ENCODE measurements at regions not wholly inside any gene's neighbourhood (a gene's known extent, or its start where the extent isn't known, plus 50 kb on each side); places are given as distances from the start of the nearest gene placed in this dataset.

DNA sequence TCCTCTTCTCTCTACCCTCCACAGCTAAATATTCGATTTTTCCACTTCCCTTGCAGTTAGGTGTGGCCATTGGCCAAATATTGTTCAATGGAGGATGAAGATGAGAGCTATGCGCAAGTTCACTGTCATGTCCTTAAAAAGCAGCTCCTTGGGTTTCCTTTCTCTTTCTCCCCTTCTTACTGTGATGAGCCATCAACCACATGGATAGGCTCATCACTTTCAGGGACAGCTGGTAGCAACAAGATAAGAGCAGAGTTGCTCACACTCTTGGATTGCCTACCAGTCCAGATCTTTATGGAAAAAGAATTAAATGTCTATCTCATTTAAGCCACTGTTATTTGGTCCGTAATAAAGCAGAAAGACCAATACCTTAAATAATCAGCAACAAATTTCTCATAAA is 377.0 kb downstream of the DDX10 start:
- Histone ChIP-seq H3K4me3 (no peak overlapping the region), H3K9me3 (no peaks in the 10 kb centered on the region), H3K36me3 (ENCODE audit: low read depth) (no peaks in the 10 kb centered on the region), H3K4me1 (ENCODE audit: low read depth) (no peaks in the 10 kb centered on the region)
- TF ChIP-seq, protein P1, sequence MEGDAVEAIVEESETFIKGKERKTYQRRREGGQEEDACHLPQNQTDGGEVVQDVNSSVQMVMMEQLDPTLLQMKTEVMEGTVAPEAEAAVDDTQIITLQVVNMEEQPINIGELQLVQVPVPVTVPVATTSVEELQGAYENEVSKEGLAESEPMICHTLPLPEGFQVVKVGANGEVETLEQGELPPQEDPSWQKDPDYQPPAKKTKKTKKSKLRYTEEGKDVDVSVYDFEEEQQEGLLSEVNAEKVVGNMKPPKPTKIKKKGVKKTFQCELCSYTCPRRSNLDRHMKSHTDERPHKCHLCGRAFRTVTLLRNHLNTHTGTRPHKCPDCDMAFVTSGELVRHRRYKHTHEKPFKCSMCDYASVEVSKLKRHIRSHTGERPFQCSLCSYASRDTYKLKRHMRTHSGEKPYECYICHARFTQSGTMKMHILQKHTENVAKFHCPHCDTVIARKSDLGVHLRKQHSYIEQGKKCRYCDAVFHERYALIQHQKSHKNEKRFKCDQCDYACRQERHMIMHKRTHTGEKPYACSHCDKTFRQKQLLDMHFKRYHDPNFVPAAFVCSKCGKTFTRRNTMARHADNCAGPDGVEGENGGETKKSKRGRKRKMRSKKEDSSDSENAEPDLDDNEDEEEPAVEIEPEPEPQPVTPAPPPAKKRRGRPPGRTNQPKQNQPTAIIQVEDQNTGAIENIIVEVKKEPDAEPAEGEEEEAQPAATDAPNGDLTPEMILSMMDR (IDR thresholded peaks at IDR 0.05) = no peak
- no peak for ATAC-seq
- no peak for DNase-seq
- intact Hi-C loops (cut with DNase I, micrococcal nuclease) = no loop called here

DNA sequence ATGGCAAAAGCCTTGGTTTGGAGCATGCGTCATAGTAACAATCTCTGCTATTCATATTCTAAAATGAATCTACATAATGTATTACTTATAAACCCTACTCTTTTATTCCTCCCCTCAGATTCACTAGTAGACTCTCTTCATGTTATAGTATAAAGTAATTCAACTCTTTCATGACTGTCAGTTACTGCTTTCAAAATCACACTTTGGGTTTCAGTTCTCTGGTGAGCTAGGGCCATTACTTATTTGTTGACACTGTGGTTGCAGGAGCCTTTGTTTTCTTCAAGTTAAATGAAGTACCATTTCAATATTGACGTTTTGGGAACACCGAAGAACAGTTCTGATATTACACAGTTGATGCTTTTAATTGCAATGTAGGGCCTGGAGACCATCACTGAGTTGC is 378.4 kb downstream of the DDX10 start:
- intact Hi-C loops (cut with DNase I, micrococcal nuclease) = no loop called here
- TF ChIP-seq, protein P1 (IDR thresholded peaks at IDR 0.05) = no peak

DNA sequence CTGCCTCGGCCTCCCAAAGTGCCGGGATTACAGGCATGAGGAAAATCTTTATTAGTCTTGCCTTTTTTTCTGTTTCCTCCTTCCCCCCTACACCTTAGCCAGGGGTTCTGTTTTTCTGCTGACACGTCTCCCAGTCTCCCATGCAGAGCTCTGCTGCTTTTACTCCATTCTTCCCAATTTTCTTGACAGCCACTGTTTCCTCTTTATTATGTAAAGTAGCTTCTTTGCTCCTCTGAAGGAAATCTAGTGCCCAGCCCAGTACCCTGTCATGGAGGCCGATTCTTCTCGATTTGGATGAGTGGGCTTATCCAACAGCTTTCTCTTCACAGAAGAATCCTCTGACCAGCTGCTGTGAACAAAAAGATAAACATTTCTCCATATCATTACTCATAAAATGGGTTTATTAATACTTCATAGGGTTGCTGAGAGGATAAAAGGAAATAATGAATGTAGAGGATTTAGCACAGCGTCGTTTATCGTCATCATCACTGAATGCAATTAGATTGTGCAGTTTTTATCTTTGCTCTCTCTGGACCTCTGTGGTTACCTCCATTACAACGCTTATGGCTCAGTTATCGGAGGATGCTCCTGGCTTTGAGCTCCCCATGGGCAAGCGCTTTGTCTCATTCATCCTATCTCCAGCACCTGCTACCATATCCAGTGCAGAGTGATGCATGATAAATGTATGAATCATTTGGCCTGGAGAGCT is 375.6 kb upstream of the C11orf87 start:
- ATAC-seq = no peak
- no peaks in the 10 kb centered on the region for H3K4me1 ChIP-seq (ENCODE audit: low read depth)
- TF ChIP-seq, protein P1 (IDR thresholded peaks at IDR 0.05) = no peak
- H3K36me3 ChIP-seq (ENCODE audit: low read depth) = no peaks in the 10 kb centered on the region
- H3K9me3 ChIP-seq = no peaks in the 10 kb centered on the region
- intact Hi-C loops (cut with DNase I, micrococcal nuclease) = no loop called here
- no peak overlapping the region for H3K4me3 ChIP-seq
- DNase-seq = no peak

More for the DNA sequence above, 378.4 kb downstream of the DDX10 start:
- DNase-seq = no peak
- Histone ChIP-seq H3K4me3 (no peak overlapping the region), H3K36me3 (ENCODE audit: low read depth) (no peaks in the 10 kb centered on the region), H3K4me1 (ENCODE audit: low read depth) (no peaks in the 10 kb centered on the region), H3K9me3 (no peaks in the 10 kb centered on the region)
- no peak for ATAC-seq

DNA sequence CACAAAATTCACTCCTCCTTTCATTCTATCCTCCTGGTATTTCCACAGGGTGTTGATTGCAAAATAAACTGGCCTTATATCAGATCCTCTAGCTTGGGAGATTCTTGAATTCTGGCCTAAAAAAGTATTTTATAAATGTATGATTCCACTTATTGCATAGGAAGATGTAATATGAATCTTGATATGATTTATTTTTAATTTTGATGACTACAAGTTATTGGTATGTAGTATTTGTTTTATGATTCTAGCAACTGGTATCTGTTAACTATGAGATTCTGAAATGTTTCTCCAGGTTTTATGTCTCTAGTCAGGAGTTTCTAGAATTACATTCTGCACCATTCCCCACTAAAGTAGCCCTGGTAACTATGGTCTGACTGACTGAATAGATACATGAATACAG is 373.9 kb upstream of the C11orf87 start:
- DNase-seq = no peak
- no peak for ATAC-seq
- intact Hi-C loops (cut with DNase I, micrococcal nuclease) = no loop called here
- no peaks in the 10 kb centered on the region for H3K9me3 ChIP-seq
- H3K4me1 ChIP-seq (ENCODE audit: low read depth) = no peaks in the 10 kb centered on the region
- H3K36me3 ChIP-seq (ENCODE audit: low read depth) = no peaks in the 10 kb centered on the region
- TF ChIP-seq, protein P1 (IDR thresholded peaks at IDR 0.05) = no peak
- no peak overlapping the region for H3K4me3 ChIP-seq

DNA sequence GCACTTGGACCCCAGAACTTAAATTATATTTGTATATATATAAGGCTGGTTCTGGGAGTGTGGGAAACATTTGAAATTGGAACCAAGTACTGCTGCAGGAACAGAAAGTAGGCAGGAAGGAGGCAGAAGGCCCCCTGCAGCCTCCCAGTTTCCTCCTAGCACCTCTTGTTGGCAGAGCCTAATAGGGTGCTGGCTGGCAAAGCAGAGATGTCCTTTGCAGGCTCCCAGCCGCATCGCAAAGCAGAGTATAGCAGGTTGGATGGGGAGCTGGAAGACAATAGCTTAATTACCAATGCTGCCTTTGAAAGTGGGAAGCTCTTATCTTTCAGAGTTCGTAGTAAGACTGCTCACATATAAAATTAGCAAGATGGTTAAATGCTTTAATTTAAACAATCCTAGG is 370.8 kb upstream of the C11orf87 start:
- TF ChIP-seq, protein P1 (IDR thresholded peaks at IDR 0.05) = no peak
- Histone ChIP-seq H3K4me1 (ENCODE audit: low read depth) (no peaks in the 10 kb centered on the region), H3K4me3 (no peak overlapping the region), H3K36me3 (ENCODE audit: low read depth) (no peaks in the 10 kb centered on the region), H3K9me3 (no peaks in the 10 kb centered on the region)
- no peak for DNase-seq
- ATAC-seq = no peak
- intact Hi-C loops (cut with DNase I, micrococcal nuclease) = no loop called here

DNA sequence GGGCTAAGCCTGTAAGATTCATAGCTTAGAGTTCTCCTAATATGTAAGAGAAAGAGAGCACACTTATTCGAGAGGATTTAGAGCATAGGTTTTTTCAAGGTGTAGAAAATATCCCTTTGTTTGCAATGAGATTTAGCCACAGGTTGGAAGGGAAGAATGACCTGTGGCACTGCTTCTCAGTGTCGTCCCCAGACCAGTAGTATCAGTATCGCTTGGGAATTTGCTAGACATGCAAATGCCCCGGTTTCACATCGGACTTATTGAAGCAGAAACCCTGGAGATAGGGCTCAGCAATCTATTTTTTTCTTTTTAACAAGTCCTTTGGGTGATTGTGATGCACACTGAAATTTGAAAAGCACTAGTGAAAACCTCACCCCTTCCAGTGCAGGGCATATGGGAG is 362.6 kb upstream of the C11orf87 start:
- no peaks in the 10 kb centered on the region for H3K4me1 ChIP-seq (ENCODE audit: low read depth)
- DNase-seq (no peak), ATAC-seq (no peak)
- no peaks in the 10 kb centered on the region for H3K36me3 ChIP-seq (ENCODE audit: low read depth)
- H3K9me3 ChIP-seq = no peaks in the 10 kb centered on the region
- TF ChIP-seq, protein P1 (IDR thresholded peaks at IDR 0.05) = no peak
- no peak overlapping the region for H3K4me3 ChIP-seq
- intact Hi-C loops (cut with DNase I, micrococcal nuclease) = no loop called here
